ENCODE measurements at regions not wholly inside any gene's neighbourhood (a gene's known extent, or its start where the extent isn't known, plus 50 kb on each side); places are given as distances from the start of the nearest gene placed in this dataset.

DNA sequence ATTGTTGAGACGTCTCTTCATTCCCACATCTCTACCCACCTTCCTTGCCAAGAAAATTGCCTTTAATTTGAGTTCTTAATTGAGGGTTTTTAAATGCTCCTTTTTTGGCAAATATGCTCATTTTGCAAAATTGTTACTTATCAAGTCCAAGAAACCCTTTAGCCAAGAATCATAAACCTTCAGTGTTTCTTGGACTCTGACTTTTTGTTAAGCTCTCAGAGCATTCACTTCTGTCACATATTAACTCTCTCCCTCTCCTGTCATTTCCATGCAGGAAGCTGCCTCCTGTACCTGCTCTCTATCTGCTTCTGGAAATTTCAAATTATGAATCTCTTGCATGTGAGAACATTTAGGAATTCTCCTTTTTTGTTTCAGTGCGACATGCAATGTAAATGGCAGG lies 100.0 kb upstream of the PIEZO2 start:
- H3K4me3 ChIP-seq (ENCODE audit: low read depth, low read length): no peak overlapping the region
- TF ChIP-seq, protein P1, sequence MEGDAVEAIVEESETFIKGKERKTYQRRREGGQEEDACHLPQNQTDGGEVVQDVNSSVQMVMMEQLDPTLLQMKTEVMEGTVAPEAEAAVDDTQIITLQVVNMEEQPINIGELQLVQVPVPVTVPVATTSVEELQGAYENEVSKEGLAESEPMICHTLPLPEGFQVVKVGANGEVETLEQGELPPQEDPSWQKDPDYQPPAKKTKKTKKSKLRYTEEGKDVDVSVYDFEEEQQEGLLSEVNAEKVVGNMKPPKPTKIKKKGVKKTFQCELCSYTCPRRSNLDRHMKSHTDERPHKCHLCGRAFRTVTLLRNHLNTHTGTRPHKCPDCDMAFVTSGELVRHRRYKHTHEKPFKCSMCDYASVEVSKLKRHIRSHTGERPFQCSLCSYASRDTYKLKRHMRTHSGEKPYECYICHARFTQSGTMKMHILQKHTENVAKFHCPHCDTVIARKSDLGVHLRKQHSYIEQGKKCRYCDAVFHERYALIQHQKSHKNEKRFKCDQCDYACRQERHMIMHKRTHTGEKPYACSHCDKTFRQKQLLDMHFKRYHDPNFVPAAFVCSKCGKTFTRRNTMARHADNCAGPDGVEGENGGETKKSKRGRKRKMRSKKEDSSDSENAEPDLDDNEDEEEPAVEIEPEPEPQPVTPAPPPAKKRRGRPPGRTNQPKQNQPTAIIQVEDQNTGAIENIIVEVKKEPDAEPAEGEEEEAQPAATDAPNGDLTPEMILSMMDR (IDR thresholded peaks at IDR 0.05; ENCODE audit: insufficient read depth, low read depth, low read length, missing control alignments): no peak
- DNase-seq (ENCODE audit: low read depth): no peak

DNA sequence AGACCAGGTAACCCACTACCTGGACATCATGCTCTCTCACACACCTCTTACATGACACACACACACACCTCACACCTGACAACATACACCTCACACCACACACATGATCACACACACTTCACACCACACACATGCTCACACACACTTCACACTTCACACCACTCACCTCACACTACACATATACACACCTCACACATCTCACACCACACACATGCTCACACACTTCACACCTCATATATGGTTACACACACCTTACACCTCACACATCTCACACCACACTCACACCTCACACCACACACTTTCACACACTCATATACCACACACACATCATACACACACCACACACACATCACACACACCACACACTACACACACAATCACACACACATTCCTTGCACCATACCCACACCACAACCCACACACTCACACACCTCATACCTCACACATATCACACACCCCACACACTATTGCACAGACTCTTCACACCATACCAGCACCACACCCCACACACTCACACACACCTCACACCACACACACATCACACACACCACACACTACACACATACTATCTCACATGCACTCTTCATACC lies 98.1 kb upstream of the PIEZO2 start:
- TF ChIP-seq, protein P1 (IDR thresholded peaks at IDR 0.05; ENCODE audit: insufficient read depth, low read depth, low read length, missing control alignments): no peak
- H3K4me3 ChIP-seq (ENCODE audit: low read depth, low read length): no peak overlapping the region
- DNase-seq (ENCODE audit: low read depth): no peak

DNA sequence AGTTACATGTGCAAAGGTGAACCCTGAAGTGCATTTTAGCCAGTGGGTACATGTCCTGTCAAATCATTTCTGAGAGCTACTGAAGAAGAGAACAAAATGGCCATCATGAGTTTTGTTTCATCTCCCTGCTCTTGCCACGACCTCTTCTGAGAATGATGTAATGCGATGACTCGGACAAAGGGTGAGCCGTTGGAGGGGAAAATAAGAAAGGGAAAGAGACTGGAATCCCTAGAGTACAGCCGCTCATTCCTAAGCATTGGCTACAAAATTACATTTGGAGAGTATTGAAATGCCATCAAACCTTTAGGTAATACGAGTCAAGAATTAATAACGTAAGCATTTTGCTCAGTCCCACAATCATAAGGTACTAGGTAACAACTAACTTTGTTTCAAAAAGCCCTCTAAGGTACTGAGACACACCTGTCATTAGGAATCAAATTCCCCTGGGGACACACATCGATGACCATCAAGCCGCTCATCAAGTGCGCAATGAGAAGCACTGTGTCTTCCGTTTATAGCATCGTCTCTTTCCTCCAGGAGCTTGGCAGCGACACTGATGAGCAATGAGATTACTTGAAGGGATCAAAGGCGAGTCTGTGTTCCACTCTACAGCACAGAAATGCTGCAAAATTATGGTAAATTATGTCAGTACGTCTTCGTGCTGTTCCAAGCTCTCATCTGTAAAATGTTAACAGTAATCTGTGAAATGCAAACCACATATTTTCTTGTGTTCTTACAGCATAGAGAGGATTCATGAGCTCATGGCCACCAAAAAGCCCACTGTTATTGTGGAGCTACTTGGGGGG lies 97.3 kb upstream of the PIEZO2 start:
- no peak for DNase-seq (ENCODE audit: low read depth)
- TF ChIP-seq, protein P1 (IDR thresholded peaks at IDR 0.05; ENCODE audit: insufficient read depth, low read depth, low read length, missing control alignments): no peak
- no peak overlapping the region for H3K4me3 ChIP-seq (ENCODE audit: low read depth, low read length)

DNA sequence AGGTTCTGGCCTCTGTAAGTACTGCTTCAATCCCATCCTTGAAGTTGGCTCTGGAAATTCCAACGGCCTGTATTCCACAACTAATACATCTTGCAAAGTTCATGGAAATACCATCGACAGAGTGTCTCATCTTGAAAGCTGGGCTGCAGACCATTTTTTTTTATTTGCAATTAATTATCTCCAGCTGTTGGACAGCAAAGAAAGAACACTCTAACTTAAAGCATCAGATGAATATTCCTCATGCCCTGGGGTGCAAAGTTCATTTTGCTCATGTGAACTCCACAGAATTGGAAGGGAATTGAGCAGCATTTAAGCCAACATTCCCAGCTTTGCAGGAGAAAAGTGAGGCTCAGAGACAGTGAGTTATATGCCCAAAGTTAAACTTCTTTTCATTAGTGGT lies 96.5 kb upstream of the PIEZO2 start:
- no peak for DNase-seq (ENCODE audit: low read depth)

DNA sequence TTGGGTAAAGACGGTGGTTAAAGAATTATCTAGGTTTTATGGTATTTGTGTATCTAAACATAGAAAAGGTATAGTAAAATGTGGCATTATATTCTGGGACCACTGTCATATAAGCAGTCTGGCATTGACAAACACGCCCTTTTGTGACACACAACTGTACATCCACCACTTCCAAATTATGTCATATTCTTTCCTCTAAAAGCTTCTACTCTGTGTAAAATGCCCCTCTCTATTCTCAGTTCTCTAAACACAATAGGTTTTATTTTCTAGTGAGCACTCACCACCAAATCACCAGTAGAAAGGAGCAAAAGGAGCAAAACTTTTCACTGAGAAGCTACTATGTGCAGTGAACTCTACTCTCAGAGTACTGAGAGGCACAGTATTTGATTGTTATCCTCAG lies 88.1 kb upstream of the PIEZO2 start:
- no peak overlapping the region for H3K4me3 ChIP-seq (ENCODE audit: low read depth, low read length)
- TF ChIP-seq, protein P1 (IDR thresholded peaks at IDR 0.05; ENCODE audit: insufficient read depth, low read depth, low read length, missing control alignments): no peak
- peak; percentile 2 for DNase-seq (ENCODE audit: low read depth)

More for the DNA sequence above, 96.5 kb upstream of the PIEZO2 start:
- no peak overlapping the region for H3K4me3 ChIP-seq (ENCODE audit: low read depth, low read length)
- TF ChIP-seq, protein P1 (IDR thresholded peaks at IDR 0.05; ENCODE audit: insufficient read depth, low read depth, low read length, missing control alignments): no peak

DNA sequence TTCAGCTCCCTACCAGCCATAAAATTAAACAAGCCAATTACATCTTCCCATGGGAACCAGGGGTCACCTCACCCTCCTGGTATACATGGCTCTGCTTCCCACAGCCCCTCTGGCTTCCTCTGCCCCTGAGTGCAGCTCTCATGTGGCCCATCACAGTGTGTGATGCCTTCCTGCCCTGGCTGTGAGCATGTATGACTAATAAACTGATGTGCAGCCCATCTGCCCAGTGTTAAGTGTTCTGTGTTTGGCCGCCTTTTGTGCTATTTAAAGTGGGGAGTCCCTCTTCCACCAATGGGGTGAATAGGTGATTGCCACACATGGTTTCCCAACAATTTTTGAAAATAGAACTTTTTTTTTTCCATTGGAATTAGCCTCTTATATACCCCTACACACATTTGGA lies 87.7 kb upstream of the PIEZO2 start:
- H3K4me3 ChIP-seq (ENCODE audit: low read depth, low read length): no peak overlapping the region
- TF ChIP-seq, protein P1 (IDR thresholded peaks at IDR 0.05; ENCODE audit: insufficient read depth, low read depth, low read length, missing control alignments): no peak
- no peak for DNase-seq (ENCODE audit: low read depth)
